GM18907 (cell line): ENCODE measurements at regions not wholly inside any gene's neighbourhood (a gene's known extent, or its start where the extent isn't known, plus 50 kb on each side); places are given as distances from the start of the nearest gene placed in this dataset.
"Not testable (repeated sequence)": the region's sequence is repeated elsewhere in the genome, so short reads cannot be mapped to it uniquely, and the experiment has no call there.

Source experiments
- ATAC-seq: cut with Tn5 transposase; IDR thresholded peaks from one replicate; pipeline ENCODE4 v1.9.1; 2021; ENCODE audit warnings: mild to moderate bottlenecking, moderate library complexity; ENCODE audit not compliant: unreplicated experiment

DNA sequence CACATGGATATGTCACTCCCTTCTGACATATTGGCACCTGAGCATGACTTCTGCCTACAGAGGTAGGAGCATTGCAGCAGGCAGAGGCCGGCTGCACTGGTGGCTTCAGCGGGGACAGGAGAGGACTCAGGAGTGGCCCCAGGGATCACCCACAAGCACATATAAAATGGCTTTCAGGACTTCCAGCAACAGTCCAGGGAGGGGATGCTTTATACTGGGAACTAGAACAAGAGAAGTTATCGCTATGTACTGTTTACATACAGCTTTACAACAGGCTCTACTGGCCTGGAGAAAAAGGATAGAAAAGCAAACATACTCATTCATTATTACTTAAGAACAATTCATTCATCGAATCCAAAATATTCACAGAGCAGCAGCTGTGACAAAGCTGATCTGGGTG, 337.8 kb downstream of the THBS2 start:
- no peak for ATAC-seq

DNA sequence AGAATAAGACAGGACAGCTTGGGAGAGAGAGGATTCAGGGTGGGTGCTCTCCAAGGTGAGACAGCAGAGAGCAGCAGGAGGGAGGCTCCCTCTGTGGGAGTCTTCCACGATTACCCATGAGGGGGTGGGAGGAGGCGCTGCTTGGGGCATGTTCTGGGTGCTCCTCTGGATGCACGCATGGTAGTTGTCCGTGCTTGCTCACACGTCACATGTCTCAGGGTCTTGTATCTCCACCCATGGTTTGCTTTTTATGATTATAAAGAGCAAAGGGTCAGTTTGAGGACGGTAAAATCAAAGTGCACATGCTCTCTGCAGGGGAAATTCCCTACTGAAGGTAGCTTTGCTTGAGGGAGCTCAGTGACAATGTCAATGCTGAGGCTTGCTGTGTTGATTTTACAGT, 338.4 kb downstream of the THBS2 start:
- ATAC-seq, result no peak

DNA sequence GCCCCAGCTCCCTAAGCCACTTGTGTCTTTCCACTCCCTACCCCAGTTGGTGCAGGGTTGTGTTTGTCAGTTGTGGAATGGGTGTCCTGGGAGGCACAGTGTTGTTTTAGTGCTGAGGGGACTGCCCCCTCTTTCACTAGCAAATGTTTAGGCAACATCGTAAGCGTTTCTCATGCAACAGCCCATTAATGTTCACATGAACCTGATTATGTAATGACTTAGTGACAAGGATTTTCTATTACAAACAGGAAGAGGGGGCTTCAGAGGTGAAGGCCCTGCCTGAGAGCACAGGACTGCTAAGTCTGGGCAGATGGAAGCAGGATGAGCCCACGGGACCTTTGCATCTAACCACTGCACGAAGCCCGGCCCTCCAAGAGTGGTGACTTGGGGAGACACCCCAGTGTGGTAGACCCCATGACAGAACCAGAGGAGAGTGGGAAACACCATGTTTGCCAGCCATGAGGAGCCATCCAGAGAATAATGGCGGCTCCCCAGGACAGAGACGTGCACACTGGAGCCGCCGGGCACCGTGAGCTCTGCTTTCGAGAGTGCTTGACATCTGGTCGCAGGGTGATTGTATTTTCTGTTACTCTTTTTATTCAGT, 339.7 kb downstream of the THBS2 start:
- no peak for ATAC-seq

DNA sequence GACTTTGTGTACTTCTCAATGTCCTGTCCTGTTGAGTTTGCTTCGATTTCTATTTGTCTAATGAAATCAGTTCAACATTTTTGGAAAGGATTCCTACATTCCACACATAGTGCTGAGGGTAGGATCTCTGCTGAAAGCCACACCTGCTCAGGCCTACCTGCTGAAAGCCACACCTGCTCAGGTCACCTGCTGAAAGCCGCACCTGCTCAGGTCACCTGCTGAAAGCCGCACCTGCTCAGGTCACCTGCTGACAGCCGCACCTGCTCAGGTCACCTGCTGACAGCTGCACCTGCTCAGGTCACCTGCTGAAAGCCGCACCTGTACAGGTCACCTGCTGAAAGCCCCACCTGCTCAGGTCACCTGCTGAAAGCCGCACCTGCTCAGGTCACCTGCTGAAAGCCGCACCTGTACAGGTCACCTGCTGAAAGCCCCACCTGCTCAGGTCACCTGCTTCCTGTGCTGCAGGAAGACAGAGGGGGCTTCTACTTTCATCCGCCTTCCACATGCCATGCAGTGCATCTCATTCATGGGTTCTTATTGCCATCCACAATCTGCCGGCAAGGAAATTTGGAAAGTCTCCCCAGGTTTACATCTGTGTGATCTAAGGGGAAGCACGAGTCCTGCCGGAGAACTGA, 340.3 kb downstream of the THBS2 start:
- ATAC-seq, result not testable (repeated sequence)

DNA sequence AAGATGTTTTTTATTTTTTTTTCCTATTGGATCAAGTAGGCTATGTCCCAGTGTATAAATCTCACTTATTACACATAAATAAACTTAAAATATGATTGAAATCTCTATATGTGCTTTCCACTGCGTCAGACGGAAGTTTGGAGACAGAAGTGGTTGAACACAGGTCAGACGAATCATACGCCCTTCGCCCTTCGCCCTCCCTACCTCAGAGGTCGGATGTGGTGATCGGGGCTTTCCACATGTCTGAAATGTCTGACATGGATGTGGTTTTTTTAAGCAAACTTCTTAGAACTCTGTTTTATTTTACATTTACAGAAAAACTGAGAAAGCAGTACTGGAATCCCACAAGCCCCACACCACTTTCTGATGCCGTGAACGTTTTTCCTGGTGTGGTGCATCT, 344.4 kb downstream of the THBS2 start:
- no peak for ATAC-seq

DNA sequence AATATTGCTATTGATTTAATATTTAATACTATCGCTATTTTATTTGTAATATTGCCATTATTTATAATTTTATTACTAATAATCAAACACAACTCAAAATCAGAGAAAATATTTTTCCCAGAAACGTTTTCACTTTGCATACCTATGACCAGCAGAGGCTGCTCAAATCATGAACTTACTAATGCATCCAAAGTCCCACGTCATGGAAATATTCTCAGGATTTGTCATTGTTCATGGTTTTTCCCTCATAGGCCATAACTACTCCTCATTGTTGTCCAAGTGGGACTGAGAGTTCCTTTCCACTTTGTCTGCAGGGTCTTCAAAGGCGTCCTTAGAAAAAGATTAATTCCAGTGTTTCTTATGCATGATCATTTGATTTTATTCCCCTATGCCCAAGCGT, 344.8 kb downstream of the THBS2 start:
- no peak for ATAC-seq

DNA sequence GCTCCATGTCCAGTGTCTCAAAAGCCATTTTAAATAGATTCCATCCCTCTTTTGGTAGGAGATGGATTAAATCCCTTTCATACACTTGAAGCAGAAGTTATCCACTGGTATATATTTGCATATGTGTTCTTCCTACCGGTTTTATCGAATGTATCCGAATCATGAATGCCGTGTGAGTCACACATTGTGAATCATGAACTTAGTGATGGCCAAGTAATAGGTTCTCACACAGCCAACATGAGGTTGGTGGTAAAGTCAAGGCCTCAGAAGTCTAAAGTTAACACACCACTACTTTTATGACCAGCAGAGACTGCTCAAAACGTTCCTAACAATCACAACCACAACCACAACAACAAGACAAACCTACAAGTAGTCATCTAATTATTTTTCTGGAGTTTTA, 345.5 kb downstream of the THBS2 start:
- ATAC-seq, result no peak

DNA sequence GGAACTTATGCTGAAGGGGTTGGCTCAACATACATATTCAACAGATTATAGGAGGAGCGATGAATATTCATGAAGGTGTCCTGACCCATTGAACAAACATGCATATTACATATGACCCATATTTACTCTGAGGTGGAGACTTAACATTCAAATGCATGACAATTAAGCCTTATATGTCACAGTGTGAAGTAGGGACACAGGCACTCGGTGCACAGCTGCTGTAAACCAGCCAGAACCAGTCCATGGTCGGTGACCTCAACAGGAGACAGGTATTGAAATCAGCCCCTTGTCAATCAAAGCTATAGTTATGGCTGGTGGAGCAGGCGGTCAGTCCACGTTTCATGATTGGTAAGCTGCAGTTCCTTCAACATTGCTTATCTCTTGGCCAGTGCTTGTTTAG, 347.3 kb downstream of the THBS2 start:
- ATAC-seq, result no peak

DNA sequence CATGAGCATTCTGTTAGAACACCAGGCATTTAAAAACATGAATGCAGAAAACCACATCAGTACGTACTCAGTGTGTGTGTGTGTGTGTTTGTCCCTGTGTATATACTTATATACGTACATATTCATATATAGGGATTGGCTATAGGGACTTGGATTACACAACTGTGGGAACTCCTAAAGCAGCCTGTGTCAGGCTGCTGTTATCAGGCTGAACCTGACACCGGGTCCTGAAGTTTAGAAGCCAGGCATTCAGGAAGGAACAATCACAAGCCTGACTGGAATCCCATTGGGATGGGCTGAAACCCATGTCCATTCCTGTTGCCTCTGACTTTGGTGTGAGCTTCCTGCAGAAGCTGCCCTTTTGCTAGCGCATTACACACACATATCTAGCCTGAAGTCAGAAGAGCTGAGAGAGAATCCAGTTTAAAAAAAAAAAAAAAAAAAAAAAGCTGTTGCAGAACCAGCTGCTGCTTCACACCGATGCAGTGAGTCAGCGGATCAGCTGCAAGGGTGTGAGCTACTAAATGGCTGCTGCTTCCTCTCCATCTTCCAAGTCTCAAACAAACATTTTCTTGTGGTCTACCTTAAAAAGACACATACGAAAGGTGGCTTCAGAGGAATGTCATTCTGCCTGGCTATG, 348.1 kb downstream of the THBS2 start:
- ATAC-seq, result no peak

DNA sequence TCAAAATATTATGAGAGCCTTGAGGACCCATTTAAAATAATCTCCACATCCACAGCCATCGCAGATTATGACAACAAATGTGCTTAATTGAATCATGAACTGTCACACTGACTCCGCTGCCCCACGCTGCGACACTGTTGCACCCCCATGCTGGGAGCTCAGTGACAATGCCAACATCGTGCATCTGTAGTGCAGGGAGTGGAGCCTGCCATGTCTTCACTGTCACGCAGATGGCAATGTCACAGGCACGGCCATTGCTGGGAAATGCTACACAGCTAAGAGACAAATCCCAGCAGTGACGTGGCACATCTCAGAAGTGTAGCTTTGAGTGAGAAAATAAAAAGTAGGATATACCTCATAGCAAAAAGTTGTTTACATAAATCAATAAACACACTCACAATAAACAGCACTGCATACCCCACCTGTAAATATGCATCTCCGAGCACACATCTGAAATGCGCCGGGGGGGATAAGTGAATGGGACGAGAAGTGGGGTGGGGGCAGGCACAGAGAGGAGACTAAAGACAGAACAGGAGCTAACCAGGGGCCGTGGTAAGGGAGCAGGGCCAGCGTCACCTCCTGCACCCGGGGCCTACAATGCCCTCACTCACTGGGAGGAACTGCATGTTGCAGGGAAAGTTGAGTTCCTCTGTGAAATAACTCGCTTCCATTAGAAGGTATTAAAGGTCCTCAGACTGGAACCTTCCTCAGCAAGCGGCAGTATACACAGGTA, 349.9 kb downstream of the THBS2 start:
- ATAC-seq, result no peak

DNA sequence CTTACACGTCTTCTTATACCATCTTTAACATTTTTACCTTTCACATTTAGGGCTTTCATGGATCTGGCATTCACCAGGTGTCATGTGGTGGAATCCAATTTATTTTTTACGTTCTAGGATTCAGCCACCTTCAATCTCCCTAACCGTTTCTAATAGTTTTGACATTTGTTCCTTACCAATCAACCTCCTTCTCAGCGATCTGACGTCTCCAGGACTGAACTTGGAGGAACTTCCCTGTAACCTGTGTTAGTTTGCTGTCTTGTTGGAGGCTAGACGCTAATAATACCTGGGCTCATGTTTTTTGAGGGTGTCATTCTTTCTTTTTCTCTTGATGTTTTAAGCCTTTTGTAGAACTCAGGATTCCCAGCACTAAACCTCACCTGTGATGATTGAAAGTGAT, 351.6 kb downstream of the THBS2 start:
- no peak for ATAC-seq

DNA sequence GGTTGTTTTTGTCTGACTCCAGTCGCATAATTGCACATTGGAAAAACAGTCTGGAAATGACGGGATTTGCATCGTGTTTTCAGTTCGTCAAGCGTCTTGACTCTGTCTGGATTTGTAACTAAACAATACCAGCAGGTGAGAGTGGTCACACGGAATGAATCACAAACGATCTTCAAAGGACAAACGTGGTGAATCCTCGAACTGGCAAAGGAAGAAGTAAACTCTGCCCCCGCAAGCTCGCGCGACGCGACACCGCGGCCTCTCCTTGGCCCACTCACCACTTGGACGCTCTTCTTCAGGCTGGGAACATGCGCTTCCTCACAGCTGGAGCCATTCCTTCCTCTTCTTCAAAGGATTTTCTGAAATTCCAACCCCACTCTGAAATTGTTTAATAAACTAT, 352.6 kb downstream of the THBS2 start:
- no peak for ATAC-seq

DNA sequence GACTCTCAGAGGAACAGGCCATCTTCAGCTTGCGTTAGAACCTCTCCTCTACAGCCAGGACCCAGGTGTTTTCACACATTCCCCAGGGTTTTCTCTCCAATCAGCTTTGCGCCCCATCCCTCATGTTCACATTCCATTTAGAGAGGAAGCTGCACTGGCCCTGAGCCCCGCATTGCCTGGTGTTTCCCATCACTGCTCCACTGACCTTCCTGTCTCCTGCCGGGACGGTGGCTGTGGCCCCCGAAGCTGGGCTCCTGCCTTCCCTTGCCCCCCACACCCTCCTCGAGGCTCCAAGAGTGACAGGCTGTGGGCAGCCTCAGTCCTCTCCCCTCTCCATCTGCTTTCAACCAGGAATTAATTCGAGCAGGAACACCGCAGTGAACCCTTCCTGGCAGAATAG, 357.3 kb downstream of the THBS2 start:
- ATAC-seq, result no peak

DNA sequence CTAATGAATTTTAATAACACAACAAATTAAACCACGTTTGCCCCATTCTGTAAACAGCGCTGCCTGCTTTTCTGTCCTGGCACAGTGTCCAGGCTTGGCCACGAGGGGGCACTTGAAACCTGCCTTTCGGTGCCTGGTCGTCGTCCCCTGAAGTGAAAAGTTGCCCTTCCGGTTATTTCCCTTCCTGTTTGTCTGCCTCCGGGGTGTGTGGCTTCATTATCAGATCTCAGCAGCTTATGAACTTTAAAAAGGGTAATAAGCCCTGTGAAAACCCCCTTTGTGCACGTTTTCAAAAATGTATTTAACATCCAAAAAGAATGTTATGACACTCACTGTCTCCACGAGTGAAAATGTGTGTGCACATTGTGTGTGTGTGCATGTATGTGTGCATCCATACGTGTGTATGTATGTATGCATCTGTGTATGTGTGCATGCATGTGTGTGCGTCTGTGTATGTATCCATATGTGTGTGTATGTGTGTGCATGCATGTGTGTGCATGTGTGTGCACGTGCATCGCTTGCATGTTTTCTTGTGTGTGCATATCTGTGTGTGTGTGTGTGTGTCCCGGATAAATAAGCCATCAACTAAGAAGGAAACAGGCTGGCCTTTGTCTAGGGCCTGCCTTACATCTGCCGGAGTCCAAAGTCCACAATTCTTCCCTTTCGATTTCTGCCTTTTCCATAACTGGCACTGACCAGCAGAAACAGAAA, 358.4 kb downstream of the THBS2 start:
- peak; percentile 98 for ATAC-seq

DNA sequence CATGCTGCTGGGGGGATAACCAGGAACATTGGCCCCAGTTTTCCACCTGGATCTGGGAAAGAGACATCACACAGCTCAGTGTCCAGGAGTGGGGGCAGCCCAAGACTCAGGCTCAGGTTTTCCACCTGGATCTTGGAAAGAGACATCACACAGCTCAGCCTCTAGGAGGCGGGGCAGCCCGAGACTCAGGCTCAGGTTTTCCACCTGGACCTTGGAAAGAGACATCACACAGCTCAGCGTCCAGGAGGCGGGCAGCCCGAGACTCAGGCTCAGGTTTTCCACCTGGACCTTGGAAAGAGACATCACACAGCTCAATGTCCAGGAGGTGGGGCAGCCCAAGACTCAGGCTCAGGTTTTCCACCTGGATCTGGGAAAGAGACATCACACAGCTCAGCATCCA, 361.6 kb downstream of the THBS2 start:
- ATAC-seq, result no peak

DNA sequence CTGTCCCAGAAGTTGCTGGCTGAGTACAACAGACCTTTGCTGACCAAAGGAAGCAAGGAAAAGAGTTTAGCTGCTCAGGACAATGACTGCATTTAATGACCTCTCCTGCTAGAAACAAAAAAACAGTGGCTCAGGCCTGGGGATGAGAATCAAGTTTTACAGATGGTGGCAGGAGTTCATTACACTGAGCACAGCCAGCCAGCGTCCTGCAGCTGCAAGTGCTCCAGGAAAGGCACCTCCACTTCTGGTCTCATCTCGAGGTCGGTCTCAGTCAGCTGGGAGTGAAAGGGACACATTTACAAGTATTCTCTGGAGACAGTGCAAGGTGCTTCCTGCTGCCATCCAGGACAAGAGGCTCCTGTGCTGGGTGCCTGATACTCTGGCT, 362.7 kb downstream of the THBS2 start:
- ATAC-seq, result no peak

DNA sequence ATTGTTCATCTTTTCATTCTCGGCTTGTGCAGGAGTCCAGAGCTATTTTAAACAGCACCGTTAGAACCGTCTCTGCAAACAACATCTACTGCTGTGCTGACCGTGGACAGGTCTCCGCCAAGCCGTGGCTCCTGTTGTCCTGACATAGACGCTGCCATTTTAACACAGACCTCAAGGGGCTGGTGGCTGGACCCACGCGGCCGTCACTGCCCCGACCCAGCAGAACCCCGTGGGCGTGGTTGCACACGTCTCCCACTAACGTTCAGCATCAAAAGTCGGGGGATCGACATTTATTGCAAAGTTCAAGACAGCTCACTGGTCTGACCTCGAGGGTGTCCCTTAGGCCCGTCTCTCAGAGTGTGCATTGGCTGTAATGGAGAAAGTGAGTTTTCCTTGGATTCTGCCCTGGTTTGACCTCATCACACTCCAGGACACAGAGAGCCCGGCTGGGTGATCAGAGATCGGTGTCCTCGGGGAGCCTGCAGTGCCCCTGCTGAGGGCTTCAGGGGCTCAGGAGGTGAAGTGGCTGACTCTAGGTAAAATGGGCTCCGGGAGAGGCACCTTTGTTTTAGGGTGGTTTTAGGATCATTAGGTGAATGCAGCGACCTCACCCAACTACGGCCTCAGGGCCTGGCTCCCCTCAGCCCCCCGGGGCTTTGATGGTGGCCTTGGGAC, 363.2 kb downstream of the THBS2 start:
- ATAC-seq, result no peak

DNA sequence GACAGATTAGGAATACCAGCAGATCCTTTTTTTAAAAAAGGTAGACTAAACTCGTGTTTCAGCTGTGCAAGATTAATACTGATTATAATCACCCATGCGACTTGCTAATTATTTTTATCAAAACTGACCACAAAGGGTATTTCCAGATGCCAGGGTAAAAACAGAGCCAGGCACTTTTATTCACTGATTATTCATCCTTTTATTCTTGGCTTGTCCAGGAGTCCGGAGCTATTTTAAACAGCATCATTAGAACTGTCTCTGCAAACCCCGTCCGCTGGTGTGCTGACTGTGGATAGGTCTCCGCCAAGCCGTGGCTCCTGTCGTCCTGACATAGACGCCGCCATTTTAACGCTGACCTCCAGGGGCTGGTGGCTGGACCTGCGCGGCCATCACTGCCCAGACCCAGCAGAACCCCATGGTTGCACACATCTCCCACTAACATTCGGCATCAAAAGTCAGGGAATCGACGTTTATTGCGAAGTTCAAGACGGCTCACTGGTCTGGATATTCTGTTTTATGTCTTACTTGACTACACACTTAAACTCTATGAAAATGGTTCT, 364.8 kb downstream of the THBS2 start:
- ATAC-seq, result no peak

DNA sequence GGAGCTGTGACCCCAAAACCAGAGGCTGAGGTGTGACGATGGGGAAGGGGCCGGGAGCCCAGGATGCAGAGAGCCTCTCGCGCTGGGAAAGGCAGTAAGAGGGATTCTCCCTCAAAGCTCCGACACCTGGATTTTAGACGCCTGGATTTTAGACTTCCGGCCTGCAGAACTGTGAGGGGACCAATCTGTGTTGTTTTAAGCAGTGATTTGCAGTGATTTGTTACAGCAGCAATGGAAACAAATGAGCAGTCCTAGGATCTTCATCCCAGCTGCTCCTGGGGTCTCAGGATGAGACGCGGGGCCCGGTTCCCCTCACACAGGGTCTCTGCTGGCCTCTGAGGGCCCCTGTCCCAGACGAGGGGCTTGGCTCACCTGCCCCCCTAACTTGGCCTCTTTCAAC, 365.5 kb downstream of the THBS2 start:
- no peak for ATAC-seq

DNA sequence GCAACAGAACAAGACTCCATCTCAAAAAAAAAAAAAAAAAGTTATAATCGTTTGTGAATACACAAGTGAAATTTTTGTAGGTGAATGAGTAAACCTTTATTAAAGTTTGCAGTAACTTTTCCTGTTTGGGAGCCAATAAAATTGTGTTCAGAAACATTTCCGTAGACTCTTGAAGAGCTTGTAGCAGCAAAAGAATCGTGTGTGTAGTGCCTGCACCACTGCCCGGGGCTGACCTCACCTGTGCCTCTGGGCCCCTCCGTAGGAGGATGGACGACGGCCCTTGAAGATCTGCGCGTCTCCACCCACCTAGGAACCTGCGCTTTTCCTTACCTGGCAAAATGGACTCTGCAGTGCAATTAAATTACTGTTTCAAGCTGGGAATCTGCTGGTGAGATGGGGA, 366.0 kb downstream of the THBS2 start:
- ATAC-seq, result no peak

DNA sequence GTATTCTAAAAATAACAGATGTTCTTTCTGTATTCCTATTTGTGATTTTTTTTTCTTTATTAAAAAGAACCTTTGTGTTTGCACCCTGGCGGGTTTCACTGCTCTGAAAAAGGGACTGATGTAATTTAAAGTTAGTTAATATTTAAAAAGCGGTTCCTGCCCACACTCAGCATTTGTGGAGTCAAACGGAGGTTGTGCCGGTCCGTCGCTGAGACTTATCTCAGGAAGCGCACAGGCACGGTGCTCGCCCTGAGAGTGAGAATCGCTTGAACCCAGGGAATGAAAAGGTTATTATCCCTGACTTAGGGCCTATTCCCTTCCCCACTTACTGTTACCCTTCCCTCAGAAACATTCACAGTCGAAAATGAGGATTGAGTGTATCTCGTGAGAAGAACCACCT, 366.7 kb downstream of the THBS2 start:
- no peak for ATAC-seq
